NCI-H1105 (cell line): ENCODE measurements at regions not wholly inside any gene's neighbourhood (a gene's known extent, or its start where the extent isn't known, plus 50 kb on each side); places are given as distances from the start of the nearest gene placed in this dataset.

ENCODE experiments used
- DNase-seq: peaks from one replicate; lab custom pipeline; 2025; lab: John Stamatoyannopoulos, UW

DNA sequence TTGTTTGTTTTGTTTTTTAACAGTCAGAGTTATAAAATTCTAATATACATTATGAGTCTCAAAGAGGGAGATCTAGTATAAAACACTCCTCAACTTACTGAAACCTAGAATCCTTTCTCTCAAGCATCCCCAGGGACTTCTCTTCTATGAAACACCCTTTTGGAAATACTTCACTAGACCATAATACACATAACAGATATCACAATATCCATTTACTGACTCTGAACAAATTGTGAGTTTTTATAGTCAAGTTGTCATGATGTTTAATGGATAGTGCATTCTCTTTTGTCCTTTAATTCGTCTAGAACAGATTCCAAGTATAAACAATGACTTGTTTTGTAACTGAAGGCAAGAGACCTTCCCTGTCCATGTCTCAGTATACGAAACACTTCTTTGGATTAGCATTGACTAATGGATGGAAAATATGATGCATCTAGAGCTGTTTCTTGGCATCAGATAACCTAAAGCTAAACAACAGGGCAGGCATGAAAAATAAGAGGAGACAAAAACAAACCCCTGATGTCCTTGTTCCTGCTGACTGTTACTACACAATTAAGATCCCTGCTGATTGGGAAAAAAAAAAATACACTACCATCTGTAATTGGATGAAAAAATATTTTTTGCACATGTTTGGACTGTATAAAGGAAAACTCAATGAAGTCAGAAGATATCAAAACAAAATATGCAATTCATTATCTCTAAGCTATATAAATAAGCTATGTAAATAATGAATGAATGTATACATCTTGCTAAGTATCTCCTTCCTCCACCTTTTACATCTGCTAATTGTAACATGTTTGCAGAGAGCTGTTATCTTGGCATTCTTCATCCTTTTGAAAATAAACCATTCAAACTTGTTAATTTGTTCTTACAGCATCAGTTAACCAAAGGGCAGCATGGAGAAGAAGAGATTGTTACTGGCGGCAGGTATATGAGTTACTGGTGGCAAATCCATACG is 214.2 kb downstream of the LACC1 start:
- DNase-seq, result no peak

DNA sequence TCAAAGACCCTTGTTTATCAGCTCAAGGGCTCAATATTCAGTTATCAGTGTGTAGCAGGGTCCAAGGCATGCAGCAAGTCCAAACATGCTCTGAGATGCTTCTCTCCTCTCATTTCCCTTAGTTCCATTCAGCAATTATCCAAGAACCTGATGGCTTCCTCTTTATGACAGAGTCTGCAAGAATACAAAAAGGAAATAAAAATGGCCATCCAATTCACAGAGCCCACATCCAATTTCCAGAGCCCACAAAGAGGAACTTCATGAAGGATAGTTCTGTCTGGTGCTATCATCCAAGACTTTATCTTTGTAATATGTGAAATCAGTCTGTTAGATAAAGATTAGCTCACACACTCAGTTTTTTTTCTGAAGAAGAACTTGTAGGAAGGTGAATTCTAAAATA is 217.2 kb downstream of the LACC1 start:
- no peak for DNase-seq

DNA sequence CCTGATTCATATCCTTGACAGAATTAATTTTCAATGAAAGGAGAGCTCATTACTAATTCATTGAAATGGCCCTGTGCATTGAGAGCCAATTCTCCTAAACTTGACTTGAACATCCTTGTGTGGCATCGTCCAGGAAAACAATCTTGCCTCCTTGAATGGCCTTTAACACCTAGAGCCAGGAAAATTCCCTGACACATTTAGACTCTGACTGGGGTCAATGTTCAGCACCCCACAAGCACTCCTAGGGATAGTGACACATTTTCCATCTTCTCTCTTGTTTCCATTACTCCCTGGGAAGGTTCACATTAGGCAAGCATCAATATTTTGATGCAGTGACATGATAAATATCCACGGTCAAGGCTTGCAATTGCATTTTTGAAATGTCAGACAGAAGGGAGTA is 218.9 kb downstream of the LACC1 start:
- no peak for DNase-seq

DNA sequence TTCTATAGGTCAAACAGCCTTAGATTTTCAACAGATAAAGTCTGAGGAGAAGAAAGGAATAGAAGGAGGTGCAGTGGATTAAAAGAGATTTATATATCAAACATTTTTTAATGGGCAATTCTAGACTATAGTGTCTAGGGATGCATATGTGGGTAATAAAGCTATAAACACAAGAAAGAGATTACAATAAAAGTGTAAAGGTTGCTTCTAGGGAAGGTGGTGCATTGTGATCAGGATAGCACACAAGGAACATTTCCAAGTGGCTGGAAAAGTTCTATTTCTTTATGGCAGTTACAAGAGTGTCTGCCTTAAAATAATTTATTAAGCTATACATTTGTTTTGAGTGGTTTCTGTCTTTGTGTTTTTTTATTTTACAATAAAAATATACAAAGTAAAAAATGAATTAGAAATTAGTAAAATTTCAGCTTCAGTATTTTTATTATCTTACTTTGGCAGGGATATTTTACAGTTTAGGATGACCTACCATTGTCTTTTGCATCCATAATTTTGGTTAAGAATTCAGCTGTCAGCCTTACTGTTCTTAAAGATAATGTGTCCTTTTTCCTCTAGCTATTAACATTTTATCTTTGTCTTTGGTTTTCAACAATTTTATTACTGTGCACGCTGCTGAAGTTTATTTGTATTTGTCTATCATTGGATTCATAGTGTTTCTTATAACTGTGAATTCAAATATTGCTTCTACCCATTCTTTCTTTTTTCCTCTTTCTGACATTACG is 221.8 kb downstream of the LACC1 start:
- no peak for DNase-seq

DNA sequence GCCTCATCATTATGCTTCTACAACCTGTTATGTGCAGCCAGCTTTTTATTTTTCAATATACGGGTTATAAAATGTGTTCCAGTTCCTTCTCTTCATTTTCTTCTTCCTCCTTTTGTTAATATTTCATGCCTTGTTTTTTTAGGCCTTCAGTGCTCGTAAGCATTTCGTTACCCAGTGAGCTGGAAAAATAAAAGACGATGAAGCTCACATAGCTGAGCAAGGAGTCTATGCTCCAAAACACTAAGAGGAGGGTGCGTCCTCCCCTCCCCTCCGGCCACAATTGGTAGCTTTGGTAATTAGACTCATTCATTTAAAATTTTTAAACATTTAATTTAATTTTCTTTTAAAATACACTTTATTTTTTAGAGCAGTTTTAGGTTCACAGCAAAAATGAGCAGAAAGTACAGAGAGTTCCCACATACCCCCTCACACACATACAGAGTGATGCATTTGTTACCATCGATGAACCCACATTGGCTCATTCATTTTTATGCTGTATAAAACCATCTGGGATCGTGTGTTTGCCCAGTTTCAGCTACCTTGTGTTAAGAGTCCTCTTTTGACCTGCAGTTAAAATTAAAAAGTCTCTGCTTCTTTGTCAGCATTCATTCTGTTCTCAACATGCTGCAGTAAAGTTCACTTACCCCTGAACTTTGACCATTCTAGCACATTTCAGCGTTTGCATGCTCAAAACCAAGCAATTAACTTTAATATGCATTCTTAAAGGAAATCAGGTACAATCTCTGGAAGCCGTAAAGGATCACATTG is 223.9 kb downstream of the LACC1 start:
- no peak for DNase-seq

DNA sequence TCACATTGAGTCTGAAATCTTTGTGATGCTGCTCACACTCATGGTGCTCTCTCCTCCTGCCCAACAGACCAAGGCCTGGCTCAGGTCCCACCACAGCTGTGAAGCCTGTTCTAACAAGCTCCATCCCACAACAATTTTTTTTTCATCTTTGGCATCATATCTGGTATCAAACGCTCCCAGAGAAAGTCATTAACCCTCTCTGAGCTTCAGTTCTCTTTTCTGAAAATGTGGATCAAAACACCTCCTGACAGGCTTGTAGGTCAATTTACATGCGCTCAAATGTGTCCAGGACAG is 224.4 kb downstream of the LACC1 start:
- DNase-seq, result no peak

DNA sequence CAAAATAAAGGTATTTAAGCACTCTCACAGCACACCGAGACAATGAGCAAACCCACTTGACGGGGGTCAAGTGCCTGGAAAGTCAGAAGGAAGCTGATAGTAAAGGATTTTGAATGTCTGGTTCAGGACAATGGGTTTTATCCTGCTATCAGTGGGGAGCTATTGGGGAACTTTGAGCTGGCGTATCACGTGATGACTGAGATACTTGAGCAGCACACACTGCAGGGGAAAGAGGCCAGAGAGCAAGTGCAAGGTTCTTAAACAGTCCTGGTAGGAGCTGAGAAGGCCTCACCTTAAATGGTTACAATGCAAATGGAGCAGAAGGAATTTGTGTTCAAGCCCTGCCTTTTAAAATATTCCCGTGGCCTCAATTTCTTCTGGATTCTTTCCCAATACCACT is 225.3 kb downstream of the LACC1 start:
- no peak for DNase-seq

DNA sequence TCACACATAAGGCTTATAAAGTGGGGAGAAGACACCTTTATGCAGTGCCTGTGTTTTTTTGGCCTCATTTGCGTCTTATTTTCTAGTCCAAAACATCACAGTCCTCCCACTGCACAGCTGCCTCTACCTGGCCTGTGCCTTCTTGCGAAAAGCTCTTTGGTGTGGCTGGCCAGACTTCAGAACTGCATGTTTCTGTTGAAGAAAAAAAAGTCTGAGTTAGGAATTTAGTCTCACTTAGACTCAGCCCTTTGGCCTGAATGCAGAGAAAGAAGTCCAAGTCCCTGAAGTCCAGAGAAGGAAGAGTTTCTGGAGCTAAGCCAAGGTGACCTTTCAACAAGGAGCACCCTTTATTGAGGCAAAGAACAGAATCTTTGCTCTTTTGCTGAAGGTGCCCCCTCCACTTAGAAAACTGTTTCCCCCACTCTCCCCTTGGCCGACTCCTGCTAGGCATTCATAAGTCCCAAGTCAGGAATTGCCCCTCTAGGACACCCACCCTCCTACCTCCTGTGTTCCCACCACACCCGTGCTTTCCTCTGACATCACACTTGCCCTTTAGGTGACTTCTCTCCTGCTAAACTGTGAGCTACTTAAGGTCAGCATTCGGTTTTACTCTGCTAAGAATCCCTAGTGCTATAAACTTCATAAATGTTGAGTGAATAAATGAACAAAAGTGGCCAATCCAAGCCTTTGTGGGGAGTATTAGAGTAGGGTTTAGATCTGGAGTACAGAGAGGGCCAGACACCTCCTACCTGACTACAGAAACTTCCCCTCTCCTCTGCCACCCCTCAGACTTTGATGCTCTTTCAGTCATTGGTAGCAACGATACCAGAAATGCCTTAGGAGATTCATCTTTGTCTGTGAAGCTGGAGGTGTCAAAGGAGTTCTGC is 226.8 kb downstream of the LACC1 start:
- no peak for DNase-seq

DNA sequence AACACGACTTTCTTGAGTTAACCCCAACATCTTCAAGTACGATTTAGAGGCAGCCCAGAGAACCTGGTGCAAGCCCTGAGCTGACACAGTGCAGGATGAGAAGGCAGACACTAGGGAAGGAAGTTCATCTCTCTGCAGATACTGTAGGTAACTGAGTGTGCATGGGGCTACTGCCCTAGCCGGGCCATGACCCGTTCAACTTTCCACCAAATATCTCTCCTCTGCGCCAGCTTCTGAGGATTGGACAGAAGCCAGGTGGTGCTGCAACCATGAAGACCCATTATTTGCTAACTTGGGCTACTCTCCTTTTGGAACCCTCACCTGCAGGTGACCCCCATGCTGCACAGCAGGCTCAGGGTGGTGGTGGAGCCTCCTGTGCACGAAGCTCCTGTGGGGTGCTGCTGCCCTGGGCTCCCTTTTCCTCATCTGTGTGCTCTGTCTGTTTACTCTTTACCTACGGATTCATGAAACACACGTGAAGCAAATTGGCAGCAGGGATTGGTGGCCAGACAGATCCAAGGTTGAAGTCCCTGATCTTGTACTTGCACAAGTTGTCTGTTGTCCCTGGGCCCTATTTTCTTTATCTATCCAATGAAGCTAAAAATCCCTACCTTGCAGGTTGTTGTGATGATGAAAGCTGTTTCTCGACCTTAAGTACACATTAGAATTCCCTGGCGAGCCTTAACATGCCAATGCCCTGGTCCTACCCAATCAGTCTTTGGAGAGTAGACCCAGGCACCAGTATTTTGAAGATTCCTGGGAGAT is 227.8 kb downstream of the LACC1 start:
- no peak for DNase-seq

DNA sequence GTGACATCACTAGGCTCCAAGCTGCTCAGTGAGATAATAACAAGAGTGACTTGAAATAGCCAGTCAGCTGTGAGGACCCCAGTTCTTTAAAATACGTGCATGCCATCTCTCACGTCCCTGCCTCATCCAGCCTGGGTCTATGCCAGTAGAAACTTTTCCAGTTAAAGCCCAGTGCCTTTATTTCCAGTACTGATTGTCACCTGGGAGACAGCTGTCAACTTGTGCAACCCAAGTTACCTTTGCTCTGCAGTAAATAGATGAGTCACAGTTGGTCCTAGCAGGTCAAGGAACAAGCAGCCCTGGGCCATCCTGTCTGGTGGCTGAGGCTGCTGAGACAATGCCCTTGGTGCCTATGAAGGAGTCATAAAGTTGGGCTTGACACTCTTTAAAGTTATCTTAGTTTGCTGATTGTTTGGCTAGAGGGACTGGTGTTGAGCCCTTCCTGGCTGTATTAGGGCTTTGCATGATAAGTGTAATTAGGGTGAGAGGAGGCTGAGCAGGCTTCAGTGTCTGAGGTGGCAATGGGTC is 228.7 kb downstream of the LACC1 start:
- DNase-seq, result no peak

DNA sequence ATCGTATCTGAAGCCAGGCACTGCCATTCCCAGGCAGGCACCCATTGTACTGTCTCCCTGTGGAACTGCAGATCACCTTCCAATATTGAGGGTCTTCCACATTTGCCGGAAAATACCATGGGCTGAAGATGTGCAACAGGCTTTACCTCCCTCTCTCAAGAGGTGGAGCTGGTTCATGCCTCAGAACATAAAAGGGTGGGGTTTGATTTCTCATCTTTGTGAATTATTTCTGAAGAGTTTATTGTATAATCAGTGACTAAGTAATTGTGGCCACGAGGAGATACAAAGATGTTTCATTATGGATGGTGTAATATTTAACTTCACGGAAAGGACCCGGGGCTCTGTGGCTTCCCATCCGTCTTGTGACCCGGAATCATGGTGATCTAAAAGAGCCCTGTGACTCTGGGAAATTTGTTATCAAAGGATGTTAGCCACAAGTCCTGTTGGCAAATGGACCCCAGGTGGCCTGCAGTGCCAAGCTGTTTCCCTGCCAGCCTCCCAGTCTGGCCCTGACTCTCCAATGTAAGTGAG is 230.5 kb downstream of the LACC1 start:
- no peak for DNase-seq

DNA sequence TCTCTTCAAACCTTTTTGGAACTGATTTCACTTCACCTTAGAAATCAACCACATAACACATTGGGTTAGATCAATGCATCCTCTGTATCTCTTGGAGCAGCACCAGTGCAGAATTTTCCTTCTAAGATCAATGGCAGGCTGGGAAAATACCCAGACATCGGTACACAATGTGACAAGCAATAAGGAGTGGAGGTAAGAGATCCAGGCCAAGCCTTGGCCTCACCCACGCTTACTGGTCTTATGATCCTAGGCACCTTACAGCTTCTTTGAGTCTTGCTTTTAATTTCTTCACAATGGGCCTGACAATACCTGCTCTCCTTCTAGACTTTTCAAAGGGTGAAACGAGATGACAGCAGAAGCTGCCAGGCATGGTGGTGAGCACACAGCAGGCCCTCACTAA is 232.0 kb downstream of the LACC1 start:
- DNase-seq, result no peak

DNA sequence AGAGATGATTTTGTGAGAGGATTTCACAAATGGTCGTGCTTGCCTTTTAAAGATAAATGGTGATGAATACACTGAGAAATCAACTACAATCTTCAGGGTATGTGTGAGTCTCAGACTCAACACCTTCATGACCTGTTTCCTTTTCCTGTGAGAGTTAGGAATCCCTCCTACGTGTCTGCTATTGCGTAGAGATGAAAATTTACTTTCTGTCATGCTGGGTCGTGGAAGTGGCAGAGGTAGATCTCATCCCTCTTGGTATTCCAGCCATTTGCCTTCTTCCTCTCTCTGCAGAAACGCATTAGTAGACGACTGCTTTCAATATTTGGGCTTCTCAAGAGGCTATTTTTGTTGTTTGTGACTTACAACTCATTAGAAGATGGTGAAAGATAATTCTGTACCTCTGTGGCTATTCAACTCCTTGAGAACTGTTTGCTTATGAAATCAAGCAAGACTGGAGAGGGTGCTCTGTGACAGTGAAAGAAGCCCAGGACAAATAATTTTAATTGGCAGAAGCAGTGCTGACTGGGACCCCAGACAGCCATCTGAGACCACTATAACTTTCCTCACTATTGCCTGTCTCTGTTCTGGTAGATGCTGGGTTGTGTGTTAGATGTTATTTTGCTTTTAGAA is 233.1 kb downstream of the LACC1 start:
- no peak for DNase-seq

DNA sequence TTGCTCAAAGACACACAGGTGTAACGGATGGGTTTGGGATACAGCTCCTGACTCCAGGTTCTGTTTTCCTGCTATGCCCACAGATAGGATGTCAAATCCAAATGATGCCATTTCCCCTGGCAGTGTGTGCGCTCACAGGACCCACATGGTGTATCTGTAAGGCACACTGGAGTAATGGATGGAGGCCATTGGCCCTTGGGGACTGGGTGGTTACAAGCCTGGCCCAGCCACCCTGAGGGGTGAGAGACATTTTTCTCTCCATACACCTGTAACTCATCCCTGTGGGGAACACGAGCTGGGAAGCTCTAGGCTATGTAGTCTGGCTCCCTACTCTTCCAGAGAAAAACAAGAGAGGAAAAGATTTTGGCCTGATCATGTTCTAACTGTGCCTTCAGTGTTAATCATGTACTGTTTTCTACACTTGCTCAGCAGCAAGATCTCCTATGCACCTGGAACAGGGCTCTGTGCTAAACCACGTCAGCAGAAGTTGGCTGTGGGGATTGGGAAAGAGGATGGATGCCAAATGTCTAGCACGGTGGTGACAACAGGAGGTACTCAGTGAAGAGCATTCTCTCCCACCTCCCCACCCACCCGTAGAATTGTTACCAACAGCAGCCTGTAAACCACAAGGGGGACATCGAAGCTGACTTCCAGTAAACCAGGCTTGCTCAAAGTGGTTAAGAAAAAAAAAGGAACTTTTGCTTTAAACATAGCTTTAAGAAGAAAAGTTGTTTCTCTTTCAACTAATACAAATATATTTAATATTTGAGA is 237.0 kb downstream of the LACC1 start:
- no peak for DNase-seq

DNA sequence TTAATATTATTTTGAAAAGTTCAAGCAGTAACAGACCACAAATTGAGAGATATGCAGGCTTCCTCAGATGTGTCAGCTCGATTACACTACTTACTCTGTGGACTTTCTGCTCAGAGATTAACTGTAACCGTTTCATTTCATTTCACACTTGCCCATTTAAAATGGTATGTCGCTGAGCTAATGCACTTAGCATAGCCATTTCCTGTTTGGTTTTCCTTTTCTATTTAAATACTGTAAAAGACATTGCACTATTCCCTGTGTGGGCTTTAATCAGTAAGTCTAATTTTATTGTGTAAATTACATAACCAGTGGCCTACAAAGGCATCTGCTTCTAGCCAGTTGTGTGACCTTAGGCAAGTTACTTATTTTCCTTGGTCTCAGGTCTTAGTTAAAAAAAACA is 237.6 kb downstream of the LACC1 start:
- DNase-seq, result no peak

DNA sequence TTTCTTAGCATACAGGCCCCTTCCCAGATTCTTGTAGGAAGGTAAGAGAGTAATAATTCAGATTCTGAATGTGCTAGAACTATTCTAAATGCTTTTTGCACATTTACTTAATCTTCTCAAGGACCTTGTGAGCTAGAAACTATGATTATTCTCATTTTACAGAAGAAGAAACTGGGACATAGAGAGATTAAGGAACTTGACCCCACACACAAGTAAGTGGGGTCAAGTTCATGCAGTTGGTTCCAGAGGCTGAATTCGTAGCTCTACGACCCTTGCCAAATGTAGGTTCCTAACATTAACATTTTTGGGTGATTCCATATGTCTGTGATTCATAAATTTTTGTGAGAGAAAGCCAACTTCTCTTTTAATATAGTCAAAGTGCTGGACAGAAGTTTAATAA is 238.1 kb downstream of the LACC1 start:
- no peak for DNase-seq

DNA sequence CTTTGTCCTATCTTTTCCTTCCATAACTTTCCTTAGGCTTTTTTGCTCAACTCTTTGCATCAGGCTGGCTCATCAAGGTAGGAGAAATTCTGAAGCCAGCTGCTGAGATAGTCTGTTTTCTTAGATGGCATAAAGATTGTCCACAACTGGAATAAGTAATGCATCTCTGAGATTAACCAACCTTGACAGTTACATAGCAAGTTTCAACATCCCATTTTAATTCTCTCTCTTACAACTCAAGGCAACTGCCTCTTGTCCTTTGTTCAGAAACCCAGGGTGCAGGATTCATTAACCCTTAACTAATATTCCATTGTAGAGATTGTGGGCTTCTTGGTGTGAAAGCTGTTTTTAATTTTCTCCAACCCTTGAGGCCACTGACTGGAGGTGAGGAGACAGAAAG is 239.2 kb downstream of the LACC1 start:
- no peak for DNase-seq

DNA sequence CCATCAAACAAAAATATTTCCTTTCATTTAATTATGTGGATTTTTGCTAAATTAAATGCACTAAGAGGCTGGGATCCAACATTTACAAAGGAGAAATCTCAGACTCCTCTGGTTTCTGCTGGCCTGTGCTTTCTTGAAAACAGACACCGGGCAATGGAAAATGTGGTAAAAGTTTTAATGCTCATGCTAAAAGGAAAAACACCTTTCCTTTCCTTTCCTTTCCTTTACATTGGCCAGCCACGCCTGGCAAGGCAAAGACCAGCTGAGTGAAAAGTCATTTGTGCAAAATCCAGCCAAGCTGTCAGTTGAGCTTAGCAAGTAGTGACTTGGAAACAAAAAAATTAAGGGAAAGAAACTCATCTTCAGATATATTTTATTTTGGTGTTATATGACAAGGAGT is 240.3 kb downstream of the LACC1 start:
- DNase-seq, result no peak
